C4-2B (cell line): ENCODE measurements at regions not wholly inside any gene's neighbourhood (a gene's known extent, or its start where the extent isn't known, plus 50 kb on each side); places are given as distances from the start of the nearest gene placed in this dataset.
"Not testable (repeated sequence)": the region's sequence is repeated elsewhere in the genome, so short reads cannot be mapped to it uniquely, and the experiment has no call there.

Experiments used
- H3K27ac ChIP-seq: fragments of 450-650 bp; 2 replicates; pipeline ENCODE4 v1.5.1; 2017
- ZFX ChIP-seq: fragments of 450-650 bp; IDR thresholded peaks from 2 replicates; pipeline ENCODE4 v1.6.1; 2017
- TF ChIP-seq, protein P1 (sequence below): fragments of 450-650 bp; conservative IDR thresholded peaks from 2 replicates; pipeline ENCODE4 v1.5.1; 2017; ENCODE audit warnings: mild to moderate bottlenecking

DNA sequence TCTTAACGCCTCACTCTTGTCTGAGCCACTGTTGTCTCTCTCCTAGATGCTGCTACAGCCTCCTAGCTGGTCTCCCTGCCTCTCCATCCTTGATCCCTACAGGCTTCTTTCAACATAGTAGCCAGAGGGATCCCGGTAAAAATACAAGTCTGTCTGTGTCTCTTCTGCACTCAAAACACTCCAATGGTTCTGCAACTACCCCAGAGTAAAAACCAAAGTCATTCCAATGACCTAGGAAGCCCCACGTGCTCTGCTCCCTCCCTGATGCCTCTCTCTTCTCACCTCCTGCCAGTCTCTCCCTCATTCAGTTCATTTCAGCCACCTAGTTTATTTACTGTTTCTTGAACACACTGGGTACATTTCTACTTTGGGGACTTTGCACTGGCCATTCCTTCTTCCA, 135.2 kb downstream of the NPIPB5 start:
- TF ChIP-seq, protein P1, sequence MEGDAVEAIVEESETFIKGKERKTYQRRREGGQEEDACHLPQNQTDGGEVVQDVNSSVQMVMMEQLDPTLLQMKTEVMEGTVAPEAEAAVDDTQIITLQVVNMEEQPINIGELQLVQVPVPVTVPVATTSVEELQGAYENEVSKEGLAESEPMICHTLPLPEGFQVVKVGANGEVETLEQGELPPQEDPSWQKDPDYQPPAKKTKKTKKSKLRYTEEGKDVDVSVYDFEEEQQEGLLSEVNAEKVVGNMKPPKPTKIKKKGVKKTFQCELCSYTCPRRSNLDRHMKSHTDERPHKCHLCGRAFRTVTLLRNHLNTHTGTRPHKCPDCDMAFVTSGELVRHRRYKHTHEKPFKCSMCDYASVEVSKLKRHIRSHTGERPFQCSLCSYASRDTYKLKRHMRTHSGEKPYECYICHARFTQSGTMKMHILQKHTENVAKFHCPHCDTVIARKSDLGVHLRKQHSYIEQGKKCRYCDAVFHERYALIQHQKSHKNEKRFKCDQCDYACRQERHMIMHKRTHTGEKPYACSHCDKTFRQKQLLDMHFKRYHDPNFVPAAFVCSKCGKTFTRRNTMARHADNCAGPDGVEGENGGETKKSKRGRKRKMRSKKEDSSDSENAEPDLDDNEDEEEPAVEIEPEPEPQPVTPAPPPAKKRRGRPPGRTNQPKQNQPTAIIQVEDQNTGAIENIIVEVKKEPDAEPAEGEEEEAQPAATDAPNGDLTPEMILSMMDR, result no peak
- no peak for TF ChIP-seq ZFX
- H3K27ac ChIP-seq, result no peak overlapping the region

DNA sequence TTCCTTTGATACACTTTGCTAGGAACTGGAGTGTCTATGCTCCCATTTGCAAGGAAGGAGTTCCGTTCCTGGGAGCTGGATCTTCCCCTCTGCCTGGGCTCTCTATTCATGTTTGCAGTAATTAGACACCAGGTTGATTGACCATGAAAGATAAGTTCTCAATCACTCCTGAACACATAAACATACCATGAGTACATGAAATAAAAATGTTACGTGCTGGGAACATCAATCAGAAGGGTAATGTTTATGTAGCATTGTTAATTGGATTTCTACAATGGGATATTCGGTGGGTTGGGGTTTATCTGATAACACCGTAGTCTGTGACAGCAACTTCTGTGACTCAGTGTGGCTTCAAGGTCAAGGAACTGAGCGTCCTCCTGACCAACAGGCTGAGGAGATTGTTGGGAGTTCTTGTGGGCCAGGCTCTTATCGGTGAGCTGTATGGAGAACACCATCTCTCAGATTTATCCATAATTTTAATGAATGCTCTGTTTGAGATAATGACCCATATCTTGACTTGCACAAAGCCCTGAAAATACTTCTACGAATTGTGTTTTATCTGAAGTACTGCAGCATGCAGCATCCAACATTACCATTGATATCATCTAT, 136.4 kb downstream of the NPIPB5 start:
- no peak for TF ChIP-seq ZFX
- TF ChIP-seq, protein P1, result no peak

DNA sequence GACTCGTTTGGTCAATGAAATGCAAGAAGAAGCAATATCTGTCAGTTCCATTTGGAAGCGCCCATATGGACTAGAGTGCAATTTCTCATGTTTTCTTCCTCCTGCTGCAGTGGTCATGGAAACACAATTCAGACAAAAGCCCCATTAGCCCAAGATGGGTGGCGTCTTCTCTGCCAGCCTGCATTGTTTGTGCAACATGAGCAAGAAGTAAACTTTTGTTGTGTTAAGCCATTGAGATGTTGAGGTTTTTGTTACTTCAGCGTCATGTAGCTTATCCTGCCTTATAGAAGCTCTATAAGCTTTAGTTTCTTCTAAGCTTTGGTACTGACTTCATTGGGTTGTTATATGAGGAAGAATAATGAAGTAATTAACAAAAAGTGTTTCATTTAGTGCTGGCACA, 137.4 kb downstream of the NPIPB5 start:
- no peak for TF ChIP-seq ZFX
- TF ChIP-seq, protein P1, result no peak
- no peak overlapping the region for H3K27ac ChIP-seq

More for the DNA sequence above, 136.4 kb downstream of the NPIPB5 start:
- no peak overlapping the region for H3K27ac ChIP-seq

DNA sequence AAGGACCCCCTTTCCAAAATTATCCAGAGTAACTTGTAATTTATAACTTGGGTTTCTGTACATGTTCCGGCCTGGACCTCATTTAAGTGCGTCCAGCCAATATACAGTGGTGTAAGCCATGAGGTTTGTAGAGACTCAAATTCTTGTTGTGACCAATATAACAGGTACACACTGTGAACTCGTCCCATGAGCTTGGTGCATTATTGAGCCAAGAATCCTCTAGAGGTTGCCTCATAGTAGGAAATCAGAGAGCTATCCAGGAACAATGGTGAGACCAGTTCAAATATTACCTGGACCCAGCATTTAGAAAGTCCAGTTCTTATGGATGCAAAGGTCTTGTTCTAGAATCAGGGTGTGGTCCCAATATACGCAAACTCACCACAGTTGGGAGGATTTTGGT, 138.2 kb downstream of the NPIPB5 start:
- TF ChIP-seq, protein P1, result no peak
- TF ChIP-seq ZFX, result no peak
- H3K27ac ChIP-seq, result no peak overlapping the region

DNA sequence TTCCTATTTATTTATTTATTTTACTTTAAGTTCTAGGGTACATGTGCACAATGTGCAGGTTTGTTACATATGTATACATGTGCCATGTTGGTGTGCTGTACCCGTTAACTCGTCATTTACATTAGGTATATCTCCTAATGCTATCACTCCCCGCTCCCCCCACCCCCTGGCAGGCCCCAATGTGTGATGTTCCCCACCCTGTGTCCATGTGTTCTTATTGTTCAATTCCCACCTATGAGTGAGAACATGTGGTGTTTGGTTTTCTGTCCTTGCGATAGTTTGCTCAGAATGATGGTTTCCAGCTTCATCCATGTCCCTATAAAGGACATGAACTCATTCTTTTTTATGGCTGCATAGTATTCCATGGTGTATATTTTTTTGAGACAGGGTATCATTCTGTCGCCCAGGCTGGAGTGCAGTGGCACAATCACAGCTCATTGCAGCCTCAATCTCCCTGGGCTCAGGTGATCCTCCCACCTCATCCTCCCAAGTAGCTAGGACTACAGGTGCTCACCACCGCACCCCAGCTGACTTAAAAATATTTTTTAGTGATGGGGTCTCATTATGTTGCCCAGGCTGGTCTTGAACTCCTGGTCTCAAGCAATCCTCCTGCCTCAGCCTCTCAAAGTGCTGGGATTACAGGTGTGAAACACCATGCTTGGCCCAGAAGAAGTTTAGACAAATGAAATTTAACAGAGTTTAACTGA, 140.6 kb downstream of the NPIPB5 start:
- not testable (repeated sequence) for H3K27ac ChIP-seq

DNA sequence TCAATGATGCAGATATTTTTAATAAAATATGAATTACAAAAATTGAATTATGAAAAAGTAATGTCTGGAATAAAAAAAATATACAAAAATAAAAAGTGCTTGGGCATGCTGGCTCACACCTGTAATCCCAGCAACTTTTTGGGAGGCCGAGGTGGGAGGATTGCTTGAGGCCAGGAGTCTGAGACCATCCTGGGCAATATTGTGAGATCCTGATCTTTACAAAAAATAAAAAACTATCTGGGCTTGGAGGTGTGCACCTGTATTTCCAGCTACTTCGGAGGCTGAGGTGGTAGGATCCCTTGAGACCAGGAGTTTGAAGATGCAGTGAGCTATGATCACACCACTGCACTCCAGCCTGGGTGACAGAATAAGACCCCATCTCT, 141.8 kb downstream of the NPIPB5 start:
- H3K27ac ChIP-seq, result no peak overlapping the region
- TF ChIP-seq, protein P1, result no peak
- no peak for TF ChIP-seq ZFX

DNA sequence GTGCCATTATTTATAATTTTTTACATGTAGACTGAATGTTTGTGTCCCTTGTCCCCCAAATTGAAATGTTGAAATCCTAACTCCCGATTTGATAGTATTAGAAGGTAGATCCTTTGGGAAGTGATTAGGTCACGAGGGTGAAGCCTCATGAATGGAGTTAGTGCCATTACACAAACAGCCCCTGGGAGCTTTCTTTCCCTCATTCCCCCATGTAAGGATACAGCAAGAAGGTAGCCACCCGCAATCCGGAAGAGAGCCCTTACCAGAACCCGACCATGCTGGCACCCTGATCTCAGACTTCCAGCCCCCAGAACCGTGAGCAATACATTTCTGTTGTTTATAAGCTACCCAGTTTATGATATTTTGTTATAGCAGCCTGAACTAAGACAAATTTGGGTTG, 143.2 kb downstream of the NPIPB5 start:
- H3K27ac ChIP-seq, result no peak overlapping the region
- TF ChIP-seq, protein P1, result no peak
- no peak for TF ChIP-seq ZFX

DNA sequence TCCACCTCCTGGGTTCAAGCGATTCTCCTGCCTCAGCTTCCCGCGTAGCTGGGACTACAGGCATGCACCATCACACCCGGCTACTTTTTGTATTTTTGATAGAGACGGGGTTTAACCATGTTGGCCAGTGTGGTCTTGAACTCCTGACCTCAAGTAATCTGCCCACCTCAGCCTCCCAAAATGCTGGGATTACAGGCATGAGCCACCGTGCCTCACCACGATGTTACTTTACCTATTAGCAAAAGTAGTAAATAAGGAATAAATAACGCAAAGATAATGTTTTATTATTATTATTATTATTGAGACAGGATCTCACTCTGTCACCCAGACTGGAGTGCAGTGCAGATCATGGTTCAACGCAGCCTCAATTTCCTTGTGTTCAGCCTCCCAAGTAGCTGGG, 145.9 kb downstream of the NPIPB5 start:
- H3K27ac ChIP-seq, result not testable (repeated sequence)
